Sigmoid colon (tissue), 6 donors: ENCODE measurements at regions not wholly inside any gene's neighbourhood (a gene's known extent, or its start where the extent isn't known, plus 50 kb on each side); places are given as distances from the start of the nearest gene placed in this dataset.
"Not testable (repeated sequence)": the region's sequence is repeated elsewhere in the genome, so short reads cannot be mapped to it uniquely, and the experiment has no call there.

Source experiments
- DNase-seq: peaks from one replicate; pipeline ENCODE4 v3.0.0-alpha.2; 2019
- H3K27ac ChIP-seq, 4 donors: fragments of 200-600 bp; sonication (generic); one replicate each; pipeline ENCODE4 v1.5.1; 2016 to 2019; ENCODE audit warnings: mild to moderate bottlenecking in 1 of 4
- H3K27me3 ChIP-seq, 3 donors: fragments of 200-600 bp; sonication (generic); one replicate each; pipeline ENCODE4 v1.5.1; 2019; ENCODE audit warnings: mild to moderate bottlenecking in 1 of 3
- H3K36me3 ChIP-seq, 4 donors: fragments of 200-600 bp; sonication (generic); one replicate each; pipeline ENCODE4 v1.5.1; 2016 to 2019
- H3K4me1 ChIP-seq, 4 donors: fragments of 200-600 bp; sonication (generic); one replicate each; pipeline ENCODE4 v1.5.1; 2017 to 2019
- H3K4me3 ChIP-seq, 4 donors: fragments of 200-600 bp; sonication (generic); one replicate each; pipeline ENCODE4 v1.5.1; 2017 to 2019; ENCODE audit warnings: mild to moderate bottlenecking in 2 of 4, moderate library complexity in 1 of 4
- H3K9me3 ChIP-seq, 4 donors: fragments of 200-600 bp in 3 of 4; sonication (generic) in 3 of 4; one replicate each; pipeline versions ENCODE4 v1.5.1 to v1.6.1; 2013 to 2019
- CTCF ChIP-seq, 4 experiments: fragments of 450-650 bp in 3 of 4; fragments of 200-600 bp in 1 of 4; IDR thresholded peaks; one replicate each; pipeline ENCODE4 v1.5.1; 2016 to 2019; ENCODE audit warnings: antibody characterized with exemption in 4 of 4, mild to moderate bottlenecking in 3 of 4, moderate library complexity in 2 of 4
- EP300 ChIP-seq, 4 donors: sonication (generic); formaldehyde crosslinking; IDR thresholded peaks; one replicate each; pipeline ENCODE4 v1.6.1; 2017; ENCODE audit warnings: antibody characterized with exemption in 4 of 4
- POLR2A ChIP-seq, 2 donors: fragments of 450-650 bp; IDR thresholded peaks; one replicate each; pipeline ENCODE4 v1.6.1; 2016; ENCODE audit warnings: antibody characterized with exemption in 2 of 2, mild to moderate bottlenecking in 2 of 2, moderate library complexity in 2 of 2
- POLR2AphosphoS5 ChIP-seq, 4 donors: sonication (generic); formaldehyde crosslinking; IDR thresholded peaks; one replicate each; pipeline ENCODE4 v1.6.1; 2017; ENCODE audit warnings: antibody characterized with exemption in 4 of 4
- WGBS, 2 donors: extraction: QIAGEN DNeasy Blood & Tissue Kit; methylation state at CpG; one replicate each; pipeline ENCODE4 v1.1.7; 2013; 5-methylcytosine and 5-hydroxymethylcytosine counted together
- intact Hi-C: fragments of 100-400 bp; cut with DNase I; formaldehyde crosslinking; loops from one replicate; pipeline ENCODE4 v1.15.1; 2023
- donor health status: healthy with polysubstance abuse.
- donor health status: healthy.

- WGBS, 2 donors = 3 to 18% methylated on average over 1 of the region's 1 CpG
- no peaks in the 10 kb centered on the region for H3K36me3 ChIP-seq
- intact Hi-C loops = no loop called here
- no peak for DNase-seq
- H3K27ac ChIP-seq = no peak overlapping the region
- H3K9me3 ChIP-seq = peaks cover 0 to 4% (median 1%) of the 10 kb centered on the region in 4 donors
- TF ChIP-seq POLR2AphosphoS5 (IDR thresholded peaks at IDR 0.05) (no peak), POLR2A (IDR thresholded peaks at IDR 0.05) (no peak), EP300 (IDR thresholded peaks at IDR 0.05) (no peak)
- no peaks in the 10 kb centered on the region for H3K27me3 ChIP-seq
- no peak overlapping the region for H3K4me3 ChIP-seq
- H3K4me1 ChIP-seq = no peaks in the 10 kb centered on the region
Observed at GRCh38 chr7:4484545-4484944, 197.6 kb upstream of the FOXK1 start.

GRCh38 chr7:4486907-4487306, 195.2 kb upstream of the FOXK1 start:
- no peak for DNase-seq
- Histone ChIP-seq H3K4me3 (no peak overlapping the region), H3K9me3 (peaks cover 0 to 4% (median 1%) of the 10 kb centered on the region in 4 donors), H3K27ac (no peak overlapping the region), H3K36me3 (no peaks in the 10 kb centered on the region), H3K27me3 (no peaks in the 10 kb centered on the region), H3K4me1 (no peaks in the 10 kb centered on the region)
- 23 to 47% methylated on average over 4 of the region's 4 CpGs for WGBS, 2 donors
- intact Hi-C loops = no loop called here
- TF ChIP-seq POLR2AphosphoS5 (IDR thresholded peaks at IDR 0.05) (no peak), POLR2A (IDR thresholded peaks at IDR 0.05) (no peak), CTCF (IDR thresholded peaks at IDR 0.05) (no peak), EP300 (IDR thresholded peaks at IDR 0.05) (no peak)

GRCh38 chr7:4496911-4497310, 185.2 kb upstream of the FOXK1 start:
- H3K27me3 ChIP-seq, intact Hi-C loops, H3K4me1 ChIP-seq, H3K27ac ChIP-seq, DNase-seq, H3K9me3 ChIP-seq, H3K36me3 ChIP-seq, H3K4me3 ChIP-seq: not testable (repeated sequence)
- WGBS, 2 donors = 94% methylated on average over 30 of the region's 30 CpGs

- H3K4me1 ChIP-seq = no peaks in the 10 kb centered on the region
- H3K27me3 ChIP-seq = no peaks in the 10 kb centered on the region
- no peak for TF ChIP-seq POLR2A (IDR thresholded peaks at IDR 0.05)
- no peak for TF ChIP-seq EP300 (IDR thresholded peaks at IDR 0.05)
- TF ChIP-seq POLR2AphosphoS5 (IDR thresholded peaks at IDR 0.05) = no peak
- no peak for TF ChIP-seq CTCF (IDR thresholded peaks at IDR 0.05)
- H3K9me3 ChIP-seq = peaks cover 0 to 6% (median 0%) of the 10 kb centered on the region in 4 donors
- no peak overlapping the region for H3K4me3 ChIP-seq
- DNase-seq = no peak
- H3K27ac ChIP-seq = no peak overlapping the region
- intact Hi-C loops = no loop called here
- no peaks in the 10 kb centered on the region for H3K36me3 ChIP-seq
- 86 to 91% methylated on average over 10 of the region's 10 CpGs for WGBS, 2 donors
Observed at GRCh38 chr7:4500812-4501211, 181.3 kb upstream of the FOXK1 start.

GRCh38 chr7:4507886-4508285, 174.2 kb upstream of the FOXK1 start:
- intact Hi-C loops, DNase-seq, H3K4me1 ChIP-seq, H3K36me3 ChIP-seq, H3K27ac ChIP-seq, H3K27me3 ChIP-seq, H3K4me3 ChIP-seq, H3K9me3 ChIP-seq: not testable (repeated sequence)
- WGBS, 2 donors = 83 to 96% methylated on average over 7 of the region's 7 CpGs

- Histone ChIP-seq H3K9me3 (peaks cover 0 to 3% (median 0%) of the 10 kb centered on the region in 4 donors), H3K4me3 (no peak overlapping the region), H3K4me1 (no peaks in the 10 kb centered on the region), H3K27me3 (no peaks in the 10 kb centered on the region), H3K27ac (no peak overlapping the region), H3K36me3 (no peaks in the 10 kb centered on the region)
- intact Hi-C loops = no loop called here
- DNase-seq = no peak
- WGBS, 2 donors = 86 to 96% methylated on average over 1 of the region's 1 CpG
- no peak for TF ChIP-seq POLR2A (IDR thresholded peaks at IDR 0.05)
- TF ChIP-seq POLR2AphosphoS5 (IDR thresholded peaks at IDR 0.05) = no peak
- TF ChIP-seq CTCF (IDR thresholded peaks at IDR 0.05) = no peak
- TF ChIP-seq EP300 (IDR thresholded peaks at IDR 0.05) = no peak
Observed at GRCh38 chr7:4513450-4513849, 168.6 kb upstream of the FOXK1 start.
